H1 (cell line): ENCODE measurements at regions not wholly inside any gene's neighbourhood (a gene's known extent, or its start where the extent isn't known, plus 50 kb on each side); places are given as distances from the start of the nearest gene placed in this dataset.

Experiments
- CTCF ChIA-PET: fragments of 300-600 bp; sonication (Branson Sonifier 250); formaldehyde crosslinking; loops from one replicate; lab custom pipeline; 2021; ENCODE audit not compliant: partially characterized antibody; lab: Charles Lee
- POLR2A ChIA-PET: fragments of 300-600 bp; sonication (Branson Sonifier 250); formaldehyde crosslinking; loops from one replicate; lab custom pipeline; 2021; ENCODE audit warnings: inconsistent platforms; ENCODE audit not compliant: partially characterized antibody; lab: Charles Lee
- DNase-seq, 2 experiments: peaks; one replicate each; pipeline versions ENCODE4 v3.0.0 to v3.0.0-alpha.2; 2010 to 2022; ENCODE audit warnings: low spot score in 2 of 2, low read depth in 1 of 2, mixed read lengths in 1 of 2
- FAIRE-seq: peaks from 2 replicates; lab custom pipeline; 2011; peaks lifted over from hg19 to GRCh38; lab: Jason Lieb, UNC
- H2AFZ ChIP-seq: 2 replicates; pipeline ENCODE4 v1.8.1; 2012; ENCODE audit warnings: low read length, inconsistent platforms
- H2AK5ac ChIP-seq: 2 replicates; pipeline ENCODE4 v1.6.1; 2013; ENCODE audit warnings: low read depth, low read length
- H2BK120ac ChIP-seq: replicated peaks from 2 replicates; pipeline ENCODE3; 2013; ENCODE audit warnings: low read depth, low read length, inconsistent platforms
- H2BK12ac ChIP-seq: 2 replicates; pipeline ENCODE4 v1.6.1; 2013; ENCODE audit warnings: low read depth, low read length
- H2BK15ac ChIP-seq: 2 replicates; pipeline ENCODE4 v1.6.1; 2013; ENCODE audit warnings: low read length
- H2BK20ac ChIP-seq: 2 replicates; pipeline ENCODE4 v1.6.1; 2013; ENCODE audit warnings: low read length
- H2BK5ac ChIP-seq: 2 replicates; pipeline ENCODE4 v1.6.1; 2013; ENCODE audit warnings: low read depth, low read length
- H3K14ac ChIP-seq: 2 replicates; pipeline ENCODE4 v1.6.1; 2013; ENCODE audit warnings: inconsistent platforms; ENCODE audit not compliant: insufficient read length
- H3K18ac ChIP-seq: 2 replicates; pipeline ENCODE4 v1.6.1; 2013; ENCODE audit warnings: low read length; ENCODE audit errors: extremely low read depth
- H3K23ac ChIP-seq: 2 replicates; pipeline ENCODE4 v1.6.1; 2013; ENCODE audit warnings: inconsistent platforms; ENCODE audit not compliant: insufficient read length
- H3K23me2 ChIP-seq: 2 replicates; pipeline ENCODE4 v1.6.1; 2013; ENCODE audit warnings: low read depth, low read length
- H3K27ac ChIP-seq: 2 replicates; pipeline ENCODE4 v1.6.1; 2011; ENCODE audit warnings: low read depth, low read length, inconsistent platforms
- H3K27me3 ChIP-seq, 4 experiments: replicated peaks in 1 of 4; 1 replicate in 1 of 4; 2 replicates in 3 of 4; pipeline versions ENCODE4 v1.6.1 to v1.8.1; 2011 to 2013; ENCODE audit warnings: low read length in 3 of 4, mild to moderate bottlenecking in 3 of 4, inconsistent platforms in 2 of 4, mixed read lengths in 2 of 4, moderate library complexity in 1 of 4; ENCODE audit not compliant: control insufficient read depth in 3 of 4, insufficient read depth in 3 of 4; ENCODE audit errors: extremely low read depth in 1 of 4
- H3K36me3 ChIP-seq, 4 experiments: 2 replicates each; pipeline versions ENCODE4 v1.6.1 to v1.8.1; 2011 to 2013; ENCODE audit warnings: mild to moderate bottlenecking in 4 of 4, low read length in 3 of 4, moderate library complexity in 2 of 4, control low read depth in 1 of 4, inconsistent platforms in 1 of 4; ENCODE audit not compliant: insufficient read depth in 4 of 4, control insufficient read depth in 2 of 4
- H3K4ac ChIP-seq: replicated peaks from 2 replicates; pipeline ENCODE3; 2013; ENCODE audit warnings: low read length, low read depth, mixed read lengths, inconsistent platforms; ENCODE audit not compliant: insufficient read length
- H3K4me1 ChIP-seq, 4 experiments: replicated peaks in 1 of 4; 1 replicate in 1 of 4; 2 replicates in 3 of 4; pipeline versions ENCODE4 v1.6.1 to v1.8.1; 2011 to 2013; ENCODE audit warnings: low read length in 3 of 4, inconsistent platforms in 2 of 4, mixed read lengths in 1 of 4; ENCODE audit not compliant: insufficient read depth in 4 of 4, control insufficient read depth in 3 of 4
- H3K4me2 ChIP-seq, 2 experiments: 2 replicates each; pipeline versions ENCODE4 v1.6.1 to v1.8.1; 2011 to 2013; ENCODE audit warnings: low read depth in 2 of 2, low read length in 2 of 2, control low read depth in 1 of 2, inconsistent platforms in 1 of 2, mild to moderate bottlenecking in 1 of 2; ENCODE audit not compliant: insufficient read depth in 1 of 2
- H3K4me3 ChIP-seq, 4 experiments: fragments of 200-600, 300-600 bp in 1 of 4; sonication (generic), shearing (Covaris generic), sonication (Bioruptor Twin) in 1 of 4; 2 replicates each; pipeline versions ENCODE4 v1.5.1 to v1.8.1; 2011 to 2016; ENCODE audit warnings: low read length in 4 of 4, low read depth in 3 of 4, control low read depth in 2 of 4, inconsistent platforms in 2 of 4, mild to moderate bottlenecking in 2 of 4, mixed read lengths in 1 of 4, moderate library complexity in 1 of 4; ENCODE audit not compliant: insufficient read depth in 2 of 4; ENCODE audit errors: extremely low read depth in 1 of 4
- H3K56ac ChIP-seq: replicated peaks from 2 replicates; pipeline ENCODE3; 2013; ENCODE audit warnings: low read depth, mild to moderate bottlenecking, mixed read lengths, low read length, inconsistent platforms; ENCODE audit not compliant: insufficient read length
- H3K79me1 ChIP-seq: 2 replicates; pipeline ENCODE4 v1.6.1; 2013; ENCODE audit warnings: low read depth, low read length, control low read depth
- H3K79me2 ChIP-seq, 2 experiments: 2 replicates each; pipeline versions ENCODE4 v1.6.1 to v1.8.1; 2012 to 2013; ENCODE audit warnings: low read length in 2 of 2, mild to moderate bottlenecking in 2 of 2, inconsistent platforms in 1 of 2; ENCODE audit not compliant: insufficient read depth in 2 of 2, control insufficient read depth in 1 of 2
- H3K9ac ChIP-seq, 4 experiments: replicated peaks in 1 of 4; 1 replicate in 1 of 4; 2 replicates in 3 of 4; pipeline versions ENCODE4 v1.6.1 to v1.8.1; 2011 to 2013; ENCODE audit warnings: low read depth in 3 of 4, low read length in 3 of 4, control low read depth in 2 of 4, mild to moderate bottlenecking in 2 of 4, moderate library complexity in 2 of 4, inconsistent platforms in 1 of 4; ENCODE audit errors: extremely low read depth in 1 of 4
- H3K9me3 ChIP-seq, 2 experiments: 2 replicates each; pipeline versions ENCODE4 v1.6.1 to v1.8.1; 2012 to 2013; ENCODE audit warnings: mild to moderate bottlenecking in 2 of 2, moderate library complexity in 2 of 2, control low read depth in 1 of 2, inconsistent platforms in 1 of 2, low read depth in 1 of 2, low read length in 1 of 2, mixed read lengths in 1 of 2; ENCODE audit not compliant: insufficient read depth in 2 of 2
- H4K20me1 ChIP-seq, 2 experiments: replicated peaks in 1 of 2; 2 replicates each; pipeline versions ENCODE3 to v1.8.1; 2011 to 2013; ENCODE audit warnings: inconsistent platforms in 2 of 2, low read length in 2 of 2, mild to moderate bottlenecking in 1 of 2; ENCODE audit not compliant: insufficient read depth in 2 of 2, control insufficient read depth in 1 of 2
- H4K5ac ChIP-seq: 2 replicates; pipeline ENCODE4 v1.6.1; 2013; ENCODE audit warnings: low read length, low read depth, mixed read lengths, inconsistent platforms; ENCODE audit not compliant: insufficient read length
- H4K8ac ChIP-seq: 2 replicates; pipeline ENCODE4 v1.8.0; 2013; ENCODE audit warnings: mild to moderate bottlenecking, moderate library complexity, low read length, inconsistent platforms; ENCODE audit not compliant: insufficient read depth; ENCODE audit errors: extremely low read depth
- H4K91ac ChIP-seq: replicated peaks from 2 replicates; pipeline ENCODE3; 2013; ENCODE audit warnings: low read length, mixed read lengths, inconsistent platforms; ENCODE audit not compliant: insufficient read length
- EGR1 ChIP-seq: IDR thresholded peaks from 2 replicates; pipeline ENCODE4 v1.6.1; 2011; ENCODE audit warnings: low read depth, low read length, borderline replicate concordance
- HDAC6 ChIP-seq: IDR thresholded peaks from one replicate; pipeline ENCODE4 v1.7.1; 2012; ENCODE audit warnings: low read depth, mild to moderate bottlenecking, inconsistent platforms, low read length, moderate library complexity
- POLR2AphosphoS5 ChIP-seq: IDR thresholded peaks from 2 replicates; pipeline ENCODE4 v1.6.1; 2011; ENCODE audit warnings: low read depth, low read length
- RXRA ChIP-seq: IDR thresholded peaks from 2 replicates; pipeline ENCODE4 v1.6.1; 2011; ENCODE audit warnings: low read depth, mild to moderate bottlenecking, low read length, moderate library complexity; ENCODE audit not compliant: insufficient read depth
- SIRT6 ChIP-seq: IDR thresholded peaks from one replicate; pipeline ENCODE4 v1.7.1; 2012; ENCODE audit warnings: low read length, inconsistent platforms
- SIX5 ChIP-seq: IDR thresholded peaks from 2 replicates; pipeline ENCODE4 v1.6.1; 2011; ENCODE audit warnings: mild to moderate bottlenecking, low read depth, low read length
- SP1 ChIP-seq: IDR thresholded peaks from 2 replicates; pipeline ENCODE4 v1.6.1; 2011; ENCODE audit warnings: low read depth, low read length
- TEAD4 ChIP-seq: IDR thresholded peaks from 2 replicates; pipeline ENCODE4 v1.6.1; 2012; ENCODE audit warnings: low read depth, low read length, inconsistent platforms, mixed read lengths
- WGBS, 2 experiments: shearing (Covaris generic) in 1 of 2; methylation state at CpG; one replicate each; pipeline versions ENCODE4 v1.1.6 to v1.1.7; 2013 to 2015; ENCODE audit warnings: low lambda C conversion rate in 2 of 2, mixed read lengths in 2 of 2, inconsistent platforms in 1 of 2, low coverage in 1 of 2, missing lambda C conversion rate in 1 of 2; ENCODE audit not compliant: insufficient replicate concordance in 2 of 2, insufficient coverage in 1 of 2, insufficient read length in 1 of 2; ENCODE audit errors: extremely low coverage in 1 of 2, missing lambda C conversion rate in 1 of 2; 5-methylcytosine and 5-hydroxymethylcytosine counted together

DNA sequence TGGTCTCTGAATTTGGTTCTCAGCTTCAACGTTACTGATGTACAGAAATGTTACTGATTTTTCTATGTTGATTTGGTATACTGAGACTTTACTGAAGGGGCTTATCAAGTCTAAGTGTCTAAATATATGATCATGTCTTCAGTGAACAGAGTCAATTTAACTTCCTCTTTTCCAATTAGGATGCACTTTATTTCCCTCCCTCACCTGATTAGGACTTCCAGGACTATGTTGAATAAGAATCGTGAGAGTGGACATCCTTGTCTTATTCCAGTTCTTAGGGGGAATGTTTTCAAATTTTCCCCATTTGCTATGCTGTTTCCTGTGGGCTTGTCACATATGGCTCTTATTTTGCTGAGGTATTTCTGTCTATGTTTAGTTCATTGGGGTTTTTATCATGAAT lies 349.5 kb downstream of the PRR16 start:
- Histone ChIP-seq H3K18ac (no peak overlapping the region), H3K14ac (no peak overlapping the region), H4K91ac (no peak overlapping the region), H3K79me1 (no peaks in the 10 kb centered on the region), H3K4me2 (no peak overlapping the region), H3K27ac (no peak overlapping the region), H2BK20ac (no peak overlapping the region), H4K20me1 (no peaks in the 10 kb centered on the region), H3K27me3 (no peaks in the 10 kb centered on the region), H3K36me3 (no peaks in the 10 kb centered on the region), H2AK5ac (no peak overlapping the region), H2AFZ (no peak overlapping the region), H3K56ac (no peak overlapping the region), H3K9me3 (peaks cover 0 to 3% of the 10 kb centered on the region in 2 experiments; a peak in 1 of 4 replicates), H2BK12ac (no peak overlapping the region), H3K79me2 (no peaks in the 10 kb centered on the region), H2BK15ac (no peak overlapping the region), H4K5ac (no peak overlapping the region), H3K4ac (no peak overlapping the region), H3K4me3 (no peak overlapping the region), H3K9ac (no peak overlapping the region), H2BK5ac (no peak overlapping the region), H4K8ac (no peak overlapping the region), H3K4me1 (no peaks in the 10 kb centered on the region), H3K23ac (no peak overlapping the region), H2BK120ac (no peak overlapping the region), H3K23me2 (no peaks in the 10 kb centered on the region)
- DNase-seq (no peak), FAIRE-seq (no peak)
- TF ChIP-seq HDAC6: no peak
- TF ChIP-seq SIX5: no peak
- no peak for TF ChIP-seq POLR2AphosphoS5
- TF ChIP-seq SIRT6: no peak
- TF ChIP-seq TEAD4: no peak
- TF ChIP-seq RXRA: no peak
- no peak for TF ChIP-seq EGR1
- no peak for TF ChIP-seq SP1
- ChIA-PET CTCF (no interaction called here), POLR2A (no interaction called here)
- WGBS, 2 experiments: 92% methylated on average over 2 of the region's 2 CpGs; no CpG with 5 or more reads in 1 of the 2 experiments
